ENCODE measurements at regions not wholly inside any gene's neighbourhood (a gene's known extent, or its start where the extent isn't known, plus 50 kb on each side); places are given as distances from the start of the nearest gene placed in this dataset.

- no peak for TF ChIP-seq CTCF (IDR thresholded peaks at IDR 0.05)
- TF ChIP-seq POLR2A (IDR thresholded peaks at IDR 0.05), result no peak
- no peak for TF ChIP-seq POLR2AphosphoS5 (IDR thresholded peaks at IDR 0.05)
- no peak for TF ChIP-seq EP300 (IDR thresholded peaks at IDR 0.05)
These were observed 353.8 kb downstream of the TMEM135 start for GRCh38 chr11:87391496-87391895.

Measured in gastroesophageal sphincter (tissue), 3 donors.